Smooth muscle cell (in vitro differentiated cells): ENCODE measurements at regions not wholly inside any gene's neighbourhood (a gene's known extent, or its start where the extent isn't known, plus 50 kb on each side); places are given as distances from the start of the nearest gene placed in this dataset.

ENCODE experiments used
- DNase-seq: peaks from one replicate; lab custom pipeline; 2025; ENCODE audit not compliant: unreplicated experiment; lab: John Stamatoyannopoulos, UW
- H2AFZ ChIP-seq: fragments of 200-600 bp; sonication (generic); 2 replicates; pipeline ENCODE4 v1.6.0; 2016; ENCODE audit warnings: antibody characterized with exemption, low read depth, mild to moderate bottlenecking
- H3F3A ChIP-seq: fragments of 200-600 bp; sonication (generic); 2 replicates; pipeline ENCODE4 v1.6.0; 2017; ENCODE audit warnings: antibody characterized with exemption, low read depth
- H3K27ac ChIP-seq: fragments of 200-600 bp; sonication (generic); 2 replicates; pipeline ENCODE4 v1.5.1; 2016; ENCODE audit warnings: low read depth, mild to moderate bottlenecking
- H3K27me3 ChIP-seq: fragments of 200-600 bp; sonication (generic); 2 replicates; pipeline ENCODE4 v1.6.1; 2016; ENCODE audit warnings: low read depth, mild to moderate bottlenecking
- H3K36me3 ChIP-seq: fragments of 200-600 bp; sonication (generic); 2 replicates; pipeline ENCODE4 v1.5.1; 2016; ENCODE audit warnings: low read depth
- H3K4me1 ChIP-seq: fragments of 200-600 bp; sonication (generic); 2 replicates; pipeline ENCODE4 v1.5.1; 2016; ENCODE audit warnings: low read depth
- H3K4me2 ChIP-seq: fragments of 200-600 bp; sonication (generic); 2 replicates; pipeline ENCODE4 v1.6.0; 2016; ENCODE audit warnings: mild to moderate bottlenecking
- H3K4me3 ChIP-seq: fragments of 200-600 bp; sonication (generic); 2 replicates; pipeline ENCODE4 v1.5.1; 2016; ENCODE audit warnings: mild to moderate bottlenecking
- H3K79me2 ChIP-seq: fragments of 200-600 bp; sonication (generic); 2 replicates; pipeline ENCODE4 v1.6.0; 2016; ENCODE audit warnings: low read depth, mild to moderate bottlenecking
- H3K9ac ChIP-seq: fragments of 200-600 bp; sonication (generic); 2 replicates; pipeline ENCODE4 v1.6.0; 2016; ENCODE audit warnings: low read depth
- H3K9me3 ChIP-seq: fragments of 200-600 bp; sonication (generic); replicated peaks from 2 replicates; pipeline ENCODE4 v1.5.1; 2016; ENCODE audit warnings: low read depth
- H4K20me1 ChIP-seq: fragments of 200-600 bp; sonication (generic); 2 replicates; pipeline ENCODE4 v1.6.0; 2016; ENCODE audit warnings: low read depth
- WGBS: methylation state at CpG from one replicate; pipeline ENCODE4 v1.1.7; 2016; ENCODE audit warnings: low lambda C conversion rate; 5-methylcytosine and 5-hydroxymethylcytosine counted together
- TF ChIP-seq, protein P1 (sequence below): fragments of 200-600 bp; sonication (generic); IDR thresholded peaks from 2 replicates; pipeline ENCODE4 v1.5.1; 2017; ENCODE audit warnings: borderline replicate concordance, mild to moderate bottlenecking, antibody characterized with exemption; ENCODE audit not compliant: insufficient read depth, poor library complexity, severe bottlenecking

DNA sequence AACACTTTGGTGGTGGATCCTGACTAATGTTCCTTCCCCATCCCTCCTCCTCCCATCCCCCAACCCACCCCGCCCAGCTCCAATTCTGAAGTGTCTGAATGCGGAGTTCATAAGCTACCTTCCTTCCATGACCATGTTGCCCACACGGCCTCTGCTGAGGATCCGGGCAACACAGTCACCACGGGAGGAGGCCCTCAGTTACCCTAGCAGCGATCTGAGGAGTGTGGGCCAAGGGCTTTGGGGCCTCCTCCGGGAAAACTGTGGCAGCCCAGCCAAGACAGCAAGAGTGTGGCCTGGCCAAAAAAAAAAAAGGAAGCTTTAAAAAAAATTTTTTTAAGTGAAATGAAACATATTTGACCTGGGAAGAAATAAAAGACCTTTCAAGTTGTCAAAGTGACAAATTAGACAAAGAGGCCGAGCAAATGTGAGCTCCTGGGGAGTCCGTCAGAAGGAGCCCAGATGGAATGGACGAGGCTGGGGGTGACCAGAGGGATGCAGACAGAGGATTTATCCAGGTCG lies 169.0 kb upstream of the PKDCC start:
- Histone ChIP-seq H3K9ac (no peak overlapping the region), H3K4me1 (peaks cover 18% of the 10 kb centered on the region), H3F3A (no peaks in the 10 kb centered on the region), H3K27ac (no peak overlapping the region), H3K4me2 (peak overlapping the region; percentile 17), H2AFZ (no peak overlapping the region), H3K36me3 (no peaks in the 10 kb centered on the region), H3K79me2 (no peaks in the 10 kb centered on the region), H4K20me1 (no peaks in the 10 kb centered on the region), H3K9me3 (no peaks in the 10 kb centered on the region), H3K27me3 (no peaks in the 10 kb centered on the region), H3K4me3 (no peak overlapping the region)
- TF ChIP-seq, protein P1, sequence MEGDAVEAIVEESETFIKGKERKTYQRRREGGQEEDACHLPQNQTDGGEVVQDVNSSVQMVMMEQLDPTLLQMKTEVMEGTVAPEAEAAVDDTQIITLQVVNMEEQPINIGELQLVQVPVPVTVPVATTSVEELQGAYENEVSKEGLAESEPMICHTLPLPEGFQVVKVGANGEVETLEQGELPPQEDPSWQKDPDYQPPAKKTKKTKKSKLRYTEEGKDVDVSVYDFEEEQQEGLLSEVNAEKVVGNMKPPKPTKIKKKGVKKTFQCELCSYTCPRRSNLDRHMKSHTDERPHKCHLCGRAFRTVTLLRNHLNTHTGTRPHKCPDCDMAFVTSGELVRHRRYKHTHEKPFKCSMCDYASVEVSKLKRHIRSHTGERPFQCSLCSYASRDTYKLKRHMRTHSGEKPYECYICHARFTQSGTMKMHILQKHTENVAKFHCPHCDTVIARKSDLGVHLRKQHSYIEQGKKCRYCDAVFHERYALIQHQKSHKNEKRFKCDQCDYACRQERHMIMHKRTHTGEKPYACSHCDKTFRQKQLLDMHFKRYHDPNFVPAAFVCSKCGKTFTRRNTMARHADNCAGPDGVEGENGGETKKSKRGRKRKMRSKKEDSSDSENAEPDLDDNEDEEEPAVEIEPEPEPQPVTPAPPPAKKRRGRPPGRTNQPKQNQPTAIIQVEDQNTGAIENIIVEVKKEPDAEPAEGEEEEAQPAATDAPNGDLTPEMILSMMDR = no peak
- DNase-seq = no peak
- WGBS = 71% methylated on average over 11 of the region's 11 CpGs

DNA sequence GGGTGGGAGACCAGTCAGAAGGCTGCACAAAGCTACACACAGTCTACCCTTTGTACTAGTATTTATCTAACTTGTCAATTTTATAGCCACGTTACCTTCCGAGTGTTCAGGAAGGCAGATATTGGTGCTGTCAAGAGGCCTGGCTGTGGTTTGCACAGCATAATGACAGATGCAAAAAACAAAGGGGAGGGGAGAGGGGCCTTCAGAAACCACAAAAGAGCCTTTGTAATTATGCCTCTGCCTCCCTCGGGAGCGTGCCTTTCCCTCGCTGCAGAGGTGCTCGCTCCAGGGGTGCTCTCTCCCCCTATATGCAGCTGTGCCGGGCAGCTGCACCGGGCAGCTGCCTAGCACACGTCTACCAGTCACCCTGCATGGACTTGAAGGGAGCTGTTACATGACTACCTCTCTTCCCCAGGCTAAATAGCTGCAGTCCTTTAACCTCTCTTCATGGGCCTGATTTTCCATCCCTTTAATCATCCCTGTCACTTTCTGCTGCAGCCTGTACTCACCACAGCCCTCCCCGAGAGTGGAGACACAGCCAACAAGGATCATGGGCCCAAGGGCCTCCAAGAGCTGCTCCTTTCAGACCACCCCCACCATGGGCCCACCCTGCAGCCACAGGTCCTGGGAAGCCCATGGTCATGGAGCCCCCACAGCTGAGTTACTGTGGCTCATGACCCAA lies 168.4 kb upstream of the PKDCC start:
- TF ChIP-seq, protein P1 = no peak
- Histone ChIP-seq H3K79me2 (no peaks in the 10 kb centered on the region), H3K9ac (no peak overlapping the region), H4K20me1 (no peaks in the 10 kb centered on the region), H3K4me1 (peaks cover 18% of the 10 kb centered on the region), H3K9me3 (no peaks in the 10 kb centered on the region), H3K4me3 (no peak overlapping the region), H3F3A (no peaks in the 10 kb centered on the region), H3K4me2 (peak overlapping the region; percentile 17), H3K27me3 (no peaks in the 10 kb centered on the region), H3K36me3 (no peaks in the 10 kb centered on the region), H2AFZ (no peak overlapping the region), H3K27ac (no peak overlapping the region)
- DNase-seq = no peak
- WGBS = 37% methylated on average over 10 of the region's 10 CpGs

DNA sequence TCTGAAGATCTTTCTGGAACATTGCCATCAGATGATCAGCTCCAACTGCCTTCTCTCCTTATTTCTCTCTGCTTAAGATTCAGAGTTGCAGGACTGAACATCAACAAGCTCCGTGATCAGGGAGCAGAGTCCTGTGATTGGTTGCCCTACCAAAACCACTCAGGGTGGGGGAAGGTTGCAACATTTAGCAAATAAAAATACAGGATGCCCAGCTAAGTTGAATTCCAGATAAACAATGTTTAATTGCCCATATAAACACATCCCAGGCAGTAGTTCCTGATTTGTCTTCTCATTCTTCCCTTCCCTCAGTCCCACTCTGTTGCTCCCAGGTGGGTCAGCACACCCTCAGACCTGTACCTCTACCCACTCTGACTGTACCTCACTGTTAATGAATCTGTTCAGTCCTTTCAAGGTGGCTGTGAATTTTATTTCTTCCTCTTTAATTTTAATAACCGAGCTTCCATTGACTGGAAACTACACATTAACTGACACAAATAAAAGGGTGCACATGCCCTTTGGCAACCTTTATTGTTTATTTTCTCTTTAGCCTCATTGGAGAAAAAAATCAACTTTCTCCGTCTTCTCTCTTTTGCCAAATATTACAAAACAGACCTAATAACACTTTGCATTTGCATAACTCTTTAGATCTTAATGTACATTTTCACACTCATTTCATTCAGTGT lies 167.1 kb upstream of the PKDCC start:
- Histone ChIP-seq H3K27ac (no peak overlapping the region), H2AFZ (no peak overlapping the region), H3K4me3 (no peak overlapping the region), H3K79me2 (no peaks in the 10 kb centered on the region), H3K4me1 (peaks cover 18% of the 10 kb centered on the region), H3K9me3 (no peaks in the 10 kb centered on the region), H3K9ac (no peak overlapping the region), H4K20me1 (no peaks in the 10 kb centered on the region), H3K4me2 (no peak overlapping the region), H3K36me3 (no peaks in the 10 kb centered on the region), H3K27me3 (no peaks in the 10 kb centered on the region), H3F3A (no peaks in the 10 kb centered on the region)
- TF ChIP-seq, protein P1 = no peak
- DNase-seq = no peak
- 86% methylated on average over 3 of the region's 3 CpGs for WGBS
